ENCODE measurements at regions not wholly inside any gene's neighbourhood (a gene's known extent, or its start where the extent isn't known, plus 50 kb on each side); places are given as distances from the start of the nearest gene placed in this dataset.

- Mint-ChIP-seq H3K36me3 (ENCODE audit: low read depth) (no peaks in the 10 kb centered on the region), H3K9me3 (peaks cover 6% of the 10 kb centered on the region), H3K27ac (no peak overlapping the region), H3K4me1 (ENCODE audit: low read depth) (no peaks in the 10 kb centered on the region), H3K27me3 (no peaks in the 10 kb centered on the region), H3K4me3 (no peak overlapping the region)
- POLR2A ChIA-PET: no interaction called here
- Histone ChIP-seq H3K27me3 (ENCODE audit: control insufficient read depth in 1 of 2, insufficient read depth in 2 of 2, low read length in 2 of 2) (no peaks in the 10 kb centered on the region), H3K36me3 (ENCODE audit: insufficient read depth, low read length) (no peaks in the 10 kb centered on the region), H3K4me1 (ENCODE audit: insufficient read depth, low read length) (no peaks in the 10 kb centered on the region), H3K27ac (ENCODE audit: low read depth in 1 of 2, low read length in 2 of 2) (no peak overlapping the region), H3K9me3 (ENCODE audit: control insufficient read depth in 1 of 2, insufficient read depth in 1 of 2, low read length in 2 of 2) (peaks cover 0 to 4% of the 10 kb centered on the region in 2 experiments), H3K4me3 (ENCODE audit: low read length) (no peak overlapping the region)
- intact Hi-C loops (cut with DNase I, micrococcal nuclease): no loop called here
- CTCF ChIA-PET: no interaction called here
- TF ChIP-seq CTCF (IDR thresholded peaks at IDR 0.05): no peak
- DNase-seq (no peak), ATAC-seq (ENCODE audit: poor library complexity) (no peak)
Measured at GRCh38 chr1:188425687-188426086, 1596.9 kb downstream of the PLA2G4A start.

DNA sequence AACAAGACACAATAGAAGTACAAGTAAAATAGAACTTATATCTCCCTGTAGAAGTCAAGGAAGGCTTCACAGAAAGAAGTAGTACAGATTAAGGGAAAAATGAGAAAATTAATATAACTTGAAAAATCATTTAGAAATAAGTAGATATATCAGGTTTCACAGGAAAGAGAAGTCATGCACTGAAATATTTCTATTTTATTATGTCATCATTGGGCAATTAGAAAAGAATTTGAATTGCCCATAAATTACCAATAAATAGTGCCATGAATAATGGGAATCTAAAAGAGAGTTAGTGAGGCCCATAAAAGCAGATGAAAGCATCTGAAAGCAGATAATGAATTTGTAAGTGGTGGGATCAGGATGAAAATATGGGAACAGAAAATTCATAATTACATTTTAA is 1597.8 kb downstream of the PLA2G4A start:
- POLR2A ChIA-PET: no interaction called here
- no peak for TF ChIP-seq CTCF (IDR thresholded peaks at IDR 0.05)
- H3K9me3 ChIP-seq (ENCODE audit: control insufficient read depth in 1 of 2, insufficient read depth in 1 of 2, low read length in 2 of 2): no peaks in the 10 kb centered on the region
- intact Hi-C loops (cut with DNase I, micrococcal nuclease): no loop called here
- Mint-ChIP-seq H3K4me3 (no peak overlapping the region), H3K27ac (no peak overlapping the region), H3K9me3 (peaks cover 6% of the 10 kb centered on the region), H3K4me1 (ENCODE audit: low read depth) (no peaks in the 10 kb centered on the region), H3K36me3 (ENCODE audit: low read depth) (no peaks in the 10 kb centered on the region), H3K27me3 (no peaks in the 10 kb centered on the region)
- CTCF ChIA-PET: no interaction called here
- no peak overlapping the region for H3K4me3 ChIP-seq (ENCODE audit: low read length)
- ATAC-seq (ENCODE audit: poor library complexity) (no peak), DNase-seq (no peak)
- H3K36me3 ChIP-seq (ENCODE audit: insufficient read depth, low read length): no peaks in the 10 kb centered on the region
- H3K27me3 ChIP-seq (ENCODE audit: control insufficient read depth in 1 of 2, insufficient read depth in 2 of 2, low read length in 2 of 2): no peaks in the 10 kb centered on the region
- H3K4me1 ChIP-seq (ENCODE audit: insufficient read depth, low read length): no peaks in the 10 kb centered on the region
- H3K27ac ChIP-seq (ENCODE audit: low read depth in 1 of 2, low read length in 2 of 2): no peak overlapping the region

GRCh38 chr1:188427642-188428041 is 1598.9 kb downstream of the PLA2G4A start:
- no peak for ATAC-seq (ENCODE audit: poor library complexity)
- H3K4me1 ChIP-seq (ENCODE audit: insufficient read depth, low read length): no peaks in the 10 kb centered on the region
- no peaks in the 10 kb centered on the region for H3K9me3 ChIP-seq (ENCODE audit: control insufficient read depth in 1 of 2, insufficient read depth in 1 of 2, low read length in 2 of 2)
- Mint-ChIP-seq H3K4me3 (no peak overlapping the region), H3K27me3 (no peaks in the 10 kb centered on the region), H3K36me3 (ENCODE audit: low read depth) (no peaks in the 10 kb centered on the region), H3K9me3 (peaks cover 6% of the 10 kb centered on the region), H3K4me1 (ENCODE audit: low read depth) (no peaks in the 10 kb centered on the region), H3K27ac (no peak overlapping the region)
- no peaks in the 10 kb centered on the region for H3K27me3 ChIP-seq (ENCODE audit: control insufficient read depth in 1 of 2, insufficient read depth in 2 of 2, low read length in 2 of 2)
- no peak for DNase-seq
- TF ChIP-seq CTCF (IDR thresholded peaks at IDR 0.05): no peak
- H3K36me3 ChIP-seq (ENCODE audit: insufficient read depth, low read length): no peaks in the 10 kb centered on the region
- CTCF ChIA-PET: no interaction called here
- no peak overlapping the region for H3K4me3 ChIP-seq (ENCODE audit: low read length)
- POLR2A ChIA-PET: no interaction called here
- intact Hi-C loops (cut with DNase I, micrococcal nuclease): no loop called here
- H3K27ac ChIP-seq (ENCODE audit: low read depth in 1 of 2, low read length in 2 of 2): no peak overlapping the region
